ENCODE measurements at regions not wholly inside any gene's neighbourhood (a gene's known extent, or its start where the extent isn't known, plus 50 kb on each side); places are given as distances from the start of the nearest gene placed in this dataset.

DNA sequence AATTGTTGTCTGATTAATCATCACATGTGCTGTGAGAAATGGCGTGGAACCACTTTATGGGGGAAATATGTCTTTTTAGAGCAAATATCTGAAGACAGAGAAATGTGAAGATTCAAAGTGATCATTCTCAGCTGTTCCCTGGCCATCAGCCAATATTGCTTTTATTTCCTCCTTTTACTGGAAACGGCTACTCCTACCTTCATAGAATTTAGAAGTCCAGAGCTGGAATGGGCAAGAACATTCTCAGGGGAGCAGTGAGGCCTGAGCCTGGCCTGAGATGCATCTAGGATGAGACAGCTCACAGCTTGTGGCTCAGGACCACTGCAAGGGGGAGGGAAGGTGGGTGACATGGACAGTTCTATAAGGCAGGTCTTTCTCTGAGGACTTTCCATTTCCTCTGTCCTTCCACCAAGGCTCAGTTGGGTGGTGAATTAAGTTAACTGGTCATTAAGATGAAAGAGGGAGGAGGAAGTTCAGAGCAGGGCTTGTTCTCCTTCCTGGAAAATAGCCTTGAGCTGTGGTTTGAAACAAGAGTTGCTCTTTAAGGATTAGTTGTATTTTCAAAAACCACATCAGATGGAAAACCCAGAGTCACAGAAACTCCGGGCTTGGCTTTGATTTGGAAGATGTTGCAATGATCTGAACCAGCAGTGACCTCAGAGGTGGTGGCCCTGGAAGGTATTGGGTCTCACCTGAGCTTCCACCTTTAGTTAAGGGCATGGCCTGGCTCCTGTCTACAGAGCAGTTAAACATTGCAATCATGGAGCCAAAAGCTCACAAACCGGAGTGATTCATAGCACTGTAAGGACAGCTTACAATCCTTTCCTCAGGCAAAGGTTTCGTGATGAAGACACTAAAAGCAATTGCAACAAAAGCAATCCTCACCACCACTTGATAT, 144.3 kb downstream of the VAPA start:
- peak; percentile 77 for DNase-seq (ENCODE audit: low read depth)

DNA sequence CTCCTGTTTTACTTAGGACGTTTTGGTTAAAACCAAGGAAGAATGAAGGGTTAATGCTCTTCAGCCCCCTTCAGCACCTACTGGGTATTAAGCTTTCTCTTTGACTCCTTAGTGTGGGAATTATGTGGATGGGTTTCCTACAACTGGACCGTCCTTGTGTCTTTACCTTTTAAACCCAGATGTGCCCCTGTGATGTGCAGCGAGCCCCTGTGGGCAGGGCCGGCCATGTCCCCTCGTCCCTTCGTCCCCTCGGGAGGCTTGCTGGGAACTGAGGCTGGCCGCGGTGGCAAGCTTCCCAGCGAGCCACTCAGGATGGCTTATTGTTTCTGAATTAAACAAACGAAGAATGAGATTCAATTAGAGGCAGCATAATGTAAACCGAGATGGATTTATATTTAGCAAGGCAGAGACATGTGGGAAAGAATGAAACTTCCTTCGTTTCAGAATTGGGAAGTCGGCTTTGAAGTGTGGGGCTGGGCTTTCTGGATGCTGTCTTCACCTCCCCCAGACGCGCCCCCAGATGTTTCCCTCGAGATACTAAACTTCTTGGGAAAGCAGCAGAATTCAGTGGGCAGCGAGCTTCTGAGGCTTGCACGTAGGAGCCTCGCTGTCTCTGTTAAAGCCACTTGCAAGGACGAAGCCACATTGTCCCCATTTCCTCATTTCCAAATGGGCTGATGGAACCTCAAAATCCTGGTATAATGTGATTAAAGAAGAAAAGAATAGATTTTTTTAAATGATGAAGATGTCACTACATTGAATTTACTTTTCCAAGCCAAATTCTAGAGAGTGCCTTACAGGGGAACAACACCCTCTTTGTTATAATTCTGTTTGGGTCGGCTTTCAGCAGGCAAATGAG, 146.0 kb downstream of the VAPA start:
- DNase-seq (ENCODE audit: low read depth) = no peak

GRCh38 chr18:10060469-10060782, 146.6 kb downstream of the VAPA start:
- no peak for DNase-seq (ENCODE audit: low read depth)

DNA sequence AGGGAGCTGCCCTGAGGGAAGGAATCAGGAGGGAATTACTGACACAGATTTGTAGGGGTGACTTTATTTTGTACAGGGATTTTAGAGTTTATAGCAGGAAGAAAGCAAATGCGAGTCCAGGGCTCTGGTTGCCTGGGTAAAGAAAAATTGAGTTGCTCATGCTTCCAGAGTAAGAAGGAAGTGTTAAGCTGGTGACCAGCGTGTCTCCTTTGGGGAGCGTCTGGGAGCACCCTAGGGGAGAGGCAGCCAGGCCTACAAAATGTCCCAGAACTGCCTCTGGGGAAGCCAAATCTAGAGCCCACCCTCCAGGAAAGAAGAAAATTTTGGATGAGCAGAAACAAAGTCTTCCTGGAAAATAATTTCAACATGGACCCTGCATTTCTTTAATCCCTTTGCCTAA, 147.0 kb downstream of the VAPA start:
- no peak for DNase-seq (ENCODE audit: low read depth)

DNA sequence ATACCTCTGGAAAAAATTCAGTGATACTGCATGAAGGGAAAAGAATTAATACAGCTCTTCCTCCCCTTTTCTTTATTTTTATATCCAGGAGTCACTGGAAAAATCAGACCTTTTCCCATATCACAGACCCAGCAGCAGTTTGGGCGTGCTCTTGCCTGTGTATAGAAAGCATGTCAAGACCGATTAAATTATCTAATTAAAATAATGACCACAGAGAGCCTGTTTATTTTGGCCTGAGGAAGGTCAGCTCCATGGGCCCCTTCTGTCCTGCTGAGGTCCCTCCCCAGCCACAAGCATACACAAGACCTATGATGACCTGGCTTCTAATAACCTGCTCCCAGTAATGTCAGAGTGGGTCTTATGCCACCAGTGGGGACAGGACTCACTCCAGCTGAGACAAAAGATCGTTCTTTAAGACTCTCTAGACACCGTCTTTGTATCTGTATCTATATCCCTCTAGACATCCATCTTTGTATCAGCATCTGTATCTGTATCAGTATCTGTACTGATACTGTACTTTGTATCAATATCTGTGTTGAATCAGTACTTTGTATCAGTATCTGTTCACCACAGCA, 147.8 kb downstream of the VAPA start:
- no peak for DNase-seq (ENCODE audit: low read depth)

- no peak for DNase-seq (ENCODE audit: low read depth)
Observed at GRCh38 chr18:10062302-10063300, 148.8 kb downstream of the VAPA start.

- DNase-seq (ENCODE audit: low read depth) = no peak
Observed at GRCh38 chr18:10063489-10063888, 149.7 kb downstream of the VAPA start.

DNA sequence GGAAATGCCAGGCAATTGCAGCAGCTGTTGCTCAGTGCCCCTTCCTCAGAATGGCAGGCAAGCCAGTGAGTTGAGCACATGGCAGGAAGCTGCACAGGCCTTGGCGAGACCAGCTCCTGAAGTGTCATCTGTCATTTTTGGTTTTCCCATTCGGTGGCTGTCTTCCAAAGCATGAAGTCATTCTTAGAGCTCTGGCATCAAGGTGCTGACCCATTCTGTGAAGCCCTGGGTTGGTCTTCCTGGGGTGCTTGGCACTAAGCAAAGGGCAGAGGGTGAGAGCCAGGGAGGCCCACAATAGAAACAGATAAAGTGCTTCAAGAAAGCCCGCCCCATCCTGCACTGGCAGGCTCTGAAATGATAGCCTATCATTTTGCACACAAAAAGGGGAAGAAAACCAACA, 150.5 kb downstream of the VAPA start:
- no peak for DNase-seq (ENCODE audit: low read depth)

- DNase-seq (ENCODE audit: low read depth) = no peak
Observed at GRCh38 chr18:10065296-10065695, 151.5 kb downstream of the VAPA start.

GRCh38 chr18:10067670-10068659, 154.1 kb downstream of the VAPA start:
- no peak for DNase-seq (ENCODE audit: low read depth)

- no peak for DNase-seq (ENCODE audit: low read depth)
Observed at GRCh38 chr18:10068766-10069567, 155.2 kb downstream of the VAPA start.

GRCh38 chr18:10070561-10071000, 156.8 kb downstream of the VAPA start:
- DNase-seq (ENCODE audit: low read depth) = no peak

- DNase-seq (ENCODE audit: low read depth) = peak; percentile 52
Observed at GRCh38 chr18:10072671-10073175, 158.9 kb downstream of the VAPA start.

GRCh38 chr18:10074110-10074509, 160.3 kb downstream of the VAPA start:
- no peak for DNase-seq (ENCODE audit: low read depth)

DNA sequence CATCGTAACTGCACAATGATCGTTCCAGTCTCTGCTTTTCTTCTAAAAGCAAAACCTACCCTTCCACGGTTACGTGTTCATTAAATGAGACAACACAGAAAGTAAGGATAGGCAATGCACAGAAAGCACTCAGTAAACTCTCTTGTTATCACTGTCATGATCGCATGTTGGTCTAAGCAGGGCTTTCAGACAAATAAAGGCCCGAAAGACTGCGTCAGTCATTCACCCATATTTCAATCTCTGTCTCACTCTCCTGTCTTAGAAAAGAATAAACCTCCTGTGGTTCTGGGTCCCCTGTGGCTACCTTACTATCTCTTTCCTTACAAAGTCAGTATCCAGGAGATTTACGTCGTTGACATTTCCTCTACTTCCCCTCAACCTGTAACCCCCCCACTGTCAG, 160.9 kb downstream of the VAPA start:
- no peak for DNase-seq (ENCODE audit: low read depth)

GRCh38 chr18:10076502-10077030, 162.8 kb downstream of the VAPA start:
- no peak for DNase-seq (ENCODE audit: low read depth)

DNA sequence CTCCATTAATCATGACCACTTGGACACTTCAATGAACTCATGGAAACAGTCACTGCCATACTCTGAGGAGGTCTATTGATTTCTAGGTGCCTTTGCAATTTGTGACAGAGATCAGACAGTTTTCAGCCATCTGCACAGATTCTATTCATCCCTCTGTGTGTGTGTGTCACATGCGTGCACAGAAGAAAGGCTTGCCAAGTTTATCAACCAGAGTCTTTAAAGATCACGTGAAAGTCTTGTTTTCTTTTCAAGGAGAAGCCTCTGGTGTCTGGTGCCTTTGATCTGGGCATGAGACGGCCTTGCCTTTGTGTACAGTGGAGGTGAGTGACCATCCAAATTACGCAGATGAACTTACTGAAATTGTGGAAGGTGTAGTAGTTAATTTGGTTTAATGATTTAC, 164.2 kb downstream of the VAPA start:
- DNase-seq (ENCODE audit: low read depth) = no peak

DNA sequence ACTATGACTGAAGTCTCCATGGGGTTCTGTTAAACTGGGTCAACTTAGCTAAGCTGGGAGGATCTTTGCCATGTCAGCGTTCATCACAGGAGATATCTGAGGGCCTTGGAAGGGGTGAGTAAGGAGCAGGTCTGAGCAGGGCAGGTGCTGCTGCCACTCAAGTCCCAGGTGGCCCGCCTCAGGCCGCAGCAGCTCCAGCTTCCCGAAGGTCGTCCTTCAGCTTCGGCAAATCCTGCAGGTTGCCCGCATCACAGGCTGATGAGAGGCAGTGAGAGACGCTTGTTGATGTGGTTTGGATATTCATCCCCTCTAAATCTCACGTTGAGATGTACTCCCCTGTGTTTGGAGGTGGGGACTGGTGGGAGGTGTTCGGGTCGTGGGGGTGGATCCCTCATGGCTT, 166.6 kb downstream of the VAPA start:
- DNase-seq (ENCODE audit: low read depth) = no peak

- no peak for DNase-seq (ENCODE audit: low read depth)
Observed at GRCh38 chr18:10081492-10081891, 167.7 kb downstream of the VAPA start.
